ENCODE measurements at regions not wholly inside any gene's neighbourhood (a gene's known extent, or its start where the extent isn't known, plus 50 kb on each side); places are given as distances from the start of the nearest gene placed in this dataset.

- DNase-seq (ENCODE audit: low spot score): no peak
Measured at GRCh38 chr4:185894481-185894880, 82.5 kb upstream of the SORBS2 start.

GRCh38 chr4:185895351-185895750 is 83.4 kb upstream of the SORBS2 start:
- DNase-seq (ENCODE audit: low spot score): no peak

DNA sequence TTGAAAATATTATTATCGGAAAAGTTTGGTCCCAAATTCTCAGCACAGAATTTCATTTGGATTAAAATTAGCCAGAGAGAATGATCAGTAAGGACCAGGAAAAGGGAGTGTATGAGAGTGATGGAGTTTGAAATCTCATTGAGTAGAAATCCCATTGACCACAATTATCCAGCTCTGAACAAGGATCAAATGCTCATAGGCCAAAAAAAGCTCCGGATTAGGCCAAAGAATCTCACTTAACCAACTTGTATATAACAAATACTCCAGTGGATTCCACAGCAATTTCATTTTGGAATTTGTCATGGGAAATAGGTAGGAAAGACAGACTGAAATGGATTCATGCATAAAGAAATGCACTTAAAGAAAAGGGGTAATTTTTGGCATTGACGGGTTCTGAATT is 83.9 kb upstream of the SORBS2 start:
- DNase-seq (ENCODE audit: low spot score): no peak

DNA sequence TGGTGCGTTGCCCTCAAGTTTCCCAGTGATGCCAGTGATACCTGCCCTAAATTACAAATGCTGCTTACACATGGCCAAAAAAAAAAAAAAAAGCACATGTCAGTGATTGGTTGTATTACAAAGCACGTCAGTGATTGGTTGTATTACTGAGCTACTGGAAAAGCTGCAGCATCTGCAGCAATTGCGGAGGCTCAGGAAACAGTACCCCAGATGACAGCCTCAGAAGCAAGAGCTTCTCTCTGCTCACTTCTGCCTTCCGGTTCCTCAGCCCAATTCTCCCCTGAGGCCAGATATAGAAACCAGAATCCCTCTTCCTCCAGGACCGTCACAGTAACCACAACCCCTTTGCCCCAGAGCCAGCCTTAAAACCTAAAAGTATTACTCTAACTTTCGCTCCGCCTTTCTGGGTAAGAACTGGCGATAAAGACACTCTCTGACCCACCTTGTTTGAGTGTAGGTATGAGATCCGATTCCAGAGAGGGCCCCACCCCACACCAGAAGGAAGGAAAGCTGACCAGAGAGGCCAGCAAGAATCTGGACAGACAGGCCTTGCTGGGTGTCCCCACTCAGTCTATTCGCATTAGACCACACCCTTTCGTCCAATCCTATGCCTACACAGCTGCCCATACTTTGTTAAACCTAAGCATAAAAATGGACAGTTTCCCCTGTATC is 85.0 kb upstream of the SORBS2 start:
- DNase-seq (ENCODE audit: low spot score): no peak

GRCh38 chr4:185898413-185898812 is 86.4 kb upstream of the SORBS2 start:
- no peak for DNase-seq (ENCODE audit: low spot score)

DNA sequence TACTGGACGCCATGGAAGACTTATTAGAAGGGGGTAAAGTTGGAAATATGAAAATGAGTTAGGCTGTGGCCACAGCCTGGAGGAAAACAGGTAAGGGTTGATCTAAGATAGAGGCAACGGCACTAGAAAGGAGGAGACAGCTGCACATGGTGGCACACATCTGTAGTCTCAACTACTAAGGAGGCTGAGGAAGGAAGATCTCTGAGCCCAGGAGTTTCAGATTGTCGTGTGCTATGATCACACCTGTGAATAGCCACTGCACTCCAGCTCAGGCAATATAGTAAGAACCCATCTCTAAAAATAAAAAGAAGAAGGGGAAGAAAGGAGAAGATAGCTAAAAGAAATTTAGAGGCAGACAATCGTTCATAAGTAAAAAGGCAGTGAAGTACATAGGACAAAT is 87.8 kb upstream of the SORBS2 start:
- no peak for DNase-seq (ENCODE audit: low spot score)

GRCh38 chr4:185902654-185903053 is 90.7 kb upstream of the SORBS2 start:
- no peak for DNase-seq (ENCODE audit: low spot score)

- DNase-seq (ENCODE audit: low spot score): no peak
Measured at GRCh38 chr4:185903205-185903604, 91.2 kb upstream of the SORBS2 start.

- no peak for DNase-seq (ENCODE audit: low spot score)
Measured at GRCh38 chr4:185904381-185904780, 92.4 kb upstream of the SORBS2 start.

DNA sequence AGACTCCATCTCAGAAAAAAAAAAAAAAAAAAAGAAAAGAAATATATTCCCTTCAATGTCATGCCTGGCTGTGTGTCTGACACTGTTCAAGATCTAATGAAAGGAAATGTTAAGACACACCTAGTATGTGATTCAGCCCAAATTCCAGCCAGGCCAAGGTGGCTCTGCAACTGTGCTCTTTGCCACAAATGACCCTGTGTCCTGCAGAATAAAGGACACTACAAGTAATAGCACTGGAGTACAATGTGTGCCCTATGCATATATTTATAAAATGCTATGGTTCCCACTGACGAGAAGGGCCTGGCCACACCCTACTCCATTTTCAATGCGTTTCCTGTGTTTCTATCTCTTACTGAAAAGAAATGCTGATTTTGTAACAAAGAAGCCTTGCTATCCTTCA is 98.0 kb upstream of the SORBS2 start:
- no peak for DNase-seq (ENCODE audit: low spot score)

DNA sequence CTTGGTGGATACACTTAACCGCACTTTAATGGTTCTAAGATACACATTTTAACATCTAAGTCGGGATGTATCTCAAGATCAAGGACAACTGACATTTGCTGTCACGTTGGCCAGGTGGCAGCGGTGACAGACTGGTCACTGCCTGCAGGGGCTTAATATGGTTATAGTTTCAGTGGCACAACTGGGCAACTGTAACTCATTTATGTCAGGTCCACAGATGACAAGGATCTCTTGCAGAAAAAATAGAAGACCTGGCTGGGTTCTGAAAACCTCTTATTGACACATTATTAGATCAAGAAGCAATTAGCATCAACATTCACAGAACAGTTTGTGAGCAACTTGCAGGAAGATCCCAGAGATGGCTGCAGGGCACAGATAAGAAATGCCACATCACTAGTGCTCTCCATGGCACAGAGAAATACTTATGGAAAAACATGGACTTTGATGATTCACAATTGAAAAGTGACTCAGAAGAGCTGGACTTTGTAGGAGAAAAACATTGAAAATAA is 99.6 kb upstream of the SORBS2 start:
- DNase-seq (ENCODE audit: low spot score): no peak

DNA sequence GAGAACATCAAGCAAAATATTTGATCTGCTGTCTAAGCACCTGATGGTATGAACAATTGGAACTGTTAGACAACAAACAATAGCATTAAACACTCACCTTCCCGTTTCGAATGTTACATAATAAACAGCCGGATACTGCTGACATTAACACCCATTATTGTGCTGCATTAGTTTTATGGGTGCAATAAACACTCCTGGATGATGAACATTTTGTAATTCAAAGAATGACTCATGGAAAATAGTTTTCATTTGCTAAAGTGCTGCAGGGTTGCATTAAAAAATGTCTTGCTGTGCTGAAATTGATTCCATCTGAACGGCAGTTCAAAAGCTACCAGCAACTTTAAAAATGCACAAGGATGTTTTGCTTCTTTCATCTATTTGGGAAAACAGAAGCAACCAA is 100.8 kb upstream of the SORBS2 start:
- DNase-seq (ENCODE audit: low spot score): no peak

DNA sequence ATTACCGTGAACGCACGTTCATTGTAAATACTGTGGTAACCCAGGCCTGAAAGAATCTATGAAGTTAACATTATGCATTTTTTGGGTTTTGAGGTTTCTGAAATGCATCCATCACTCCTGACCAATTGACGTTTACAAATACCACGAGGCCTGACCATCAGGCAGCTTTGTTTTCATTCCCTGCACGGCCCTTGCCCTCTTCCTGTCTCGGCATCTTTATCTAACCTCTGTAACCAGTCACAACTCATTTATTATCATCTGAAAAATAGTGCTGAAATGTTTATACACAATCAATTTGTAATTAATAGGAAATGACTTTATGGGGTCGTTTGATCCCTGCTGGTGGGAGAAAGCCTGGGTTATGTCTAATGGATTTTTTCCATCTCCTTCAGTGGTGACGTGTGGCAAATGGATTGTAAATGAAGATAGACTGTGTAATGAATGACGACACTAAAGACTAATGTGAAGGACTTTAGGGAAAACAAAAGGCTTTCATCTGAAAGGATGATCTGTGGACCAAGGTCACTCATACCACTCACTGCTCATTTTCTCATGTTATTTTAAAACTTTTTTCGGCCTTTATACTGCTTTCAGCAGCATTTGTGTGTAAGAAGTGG is 102.7 kb upstream of the SORBS2 start:
- no peak for DNase-seq (ENCODE audit: low spot score)

- no peak for DNase-seq (ENCODE audit: low spot score)
Measured at GRCh38 chr4:185915271-185915670, 103.3 kb upstream of the SORBS2 start.

DNA sequence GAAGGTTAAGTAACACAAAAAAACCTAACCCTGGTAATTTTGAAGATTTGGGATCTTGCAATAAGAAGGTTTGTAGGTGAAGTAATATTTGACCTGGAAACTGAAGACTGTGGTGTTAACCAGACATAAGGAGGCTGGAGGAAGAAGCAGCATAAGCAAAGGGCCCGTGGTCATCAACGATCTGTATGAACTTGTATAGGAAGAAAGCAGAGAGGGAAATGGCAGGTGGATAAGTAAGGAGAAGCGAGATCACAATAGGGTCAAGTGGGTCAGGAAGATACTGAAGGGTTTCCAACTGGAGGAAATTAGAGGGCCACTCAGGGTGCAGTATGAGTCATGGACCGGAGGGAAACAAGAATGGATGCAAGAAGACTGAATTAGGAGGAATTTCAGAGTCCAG is 103.8 kb upstream of the SORBS2 start:
- DNase-seq (ENCODE audit: low spot score): no peak

- DNase-seq (ENCODE audit: low spot score): no peak
Measured at GRCh38 chr4:185916231-185916630, 104.2 kb upstream of the SORBS2 start.

DNA sequence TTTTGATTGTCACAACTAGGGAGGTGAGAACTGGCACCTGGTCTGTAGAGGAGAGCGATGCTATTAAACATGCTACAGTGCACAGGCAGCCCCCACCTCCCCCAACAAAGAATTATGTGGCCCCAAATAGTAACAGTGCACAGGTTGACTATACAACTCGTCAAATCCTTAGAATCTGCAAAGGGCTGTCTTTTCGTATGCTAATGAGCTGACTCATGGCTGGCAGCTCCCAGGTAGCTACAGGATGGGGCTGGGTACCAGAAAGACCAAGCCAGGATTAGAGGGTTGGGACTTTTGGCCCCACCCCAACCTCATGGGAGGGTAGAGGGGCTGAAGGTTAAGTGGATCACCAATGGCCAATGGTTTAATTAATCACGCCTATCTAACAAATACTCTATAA is 104.7 kb upstream of the SORBS2 start:
- DNase-seq (ENCODE audit: low spot score): no peak

- no peak for DNase-seq (ENCODE audit: low spot score)
Measured at GRCh38 chr4:185919107-185919506, 107.1 kb upstream of the SORBS2 start.

DNA sequence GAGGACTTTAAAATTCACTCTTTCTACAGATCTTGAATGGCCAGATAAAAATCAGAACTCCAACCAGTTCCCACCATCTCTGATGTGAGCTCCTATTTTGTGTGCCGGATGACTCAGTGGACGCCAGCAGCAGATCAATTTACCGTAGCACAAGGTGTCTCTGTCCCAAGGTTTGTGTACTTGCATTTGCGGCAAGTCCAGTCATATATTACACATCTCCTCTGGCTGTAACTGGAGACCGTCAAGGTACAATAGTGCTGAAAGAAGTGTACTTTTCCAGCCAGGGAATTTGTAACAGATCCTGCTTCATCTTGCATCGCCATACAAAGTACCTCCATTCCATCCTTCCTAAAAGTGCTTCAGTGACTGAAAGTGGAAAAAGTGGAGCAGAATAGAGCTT is 108.2 kb upstream of the SORBS2 start:
- DNase-seq (ENCODE audit: low spot score): no peak

DNA sequence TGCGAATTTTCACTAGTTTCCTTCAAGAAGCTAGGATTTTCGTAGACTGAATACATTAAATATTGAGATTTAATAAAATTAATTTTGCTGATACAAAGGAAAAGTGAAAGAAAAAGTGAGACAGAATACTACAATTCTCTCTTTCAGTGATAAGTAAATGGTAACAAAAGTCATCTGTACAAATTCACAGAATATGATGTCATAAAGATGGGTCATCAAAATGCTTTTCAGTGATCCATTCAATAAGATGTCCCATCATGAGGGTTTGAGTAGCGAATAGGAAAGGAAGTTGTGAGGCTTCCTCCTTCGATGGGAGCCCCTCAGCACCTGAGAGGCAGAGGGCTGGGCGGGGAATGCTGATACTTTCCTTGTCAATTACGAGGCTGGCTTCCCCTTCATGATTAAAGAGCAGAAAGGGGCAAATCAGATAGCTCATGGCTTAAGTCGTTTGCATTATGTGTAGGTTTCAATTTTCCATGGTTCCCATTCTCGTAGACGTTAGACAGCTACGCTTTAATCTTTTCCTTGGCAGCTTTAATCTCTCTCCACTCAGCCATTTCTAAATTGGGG is 108.8 kb upstream of the SORBS2 start:
- DNase-seq (ENCODE audit: low spot score): no peak

GRCh38 chr4:185921583-185922555 is 109.9 kb upstream of the SORBS2 start:
- DNase-seq (ENCODE audit: low spot score): no peak

- DNase-seq (ENCODE audit: low spot score): no peak
Measured at GRCh38 chr4:185924458-185925044, 112.6 kb upstream of the SORBS2 start.
